ENCODE measurements at regions not wholly inside any gene's neighbourhood (a gene's known extent, or its start where the extent isn't known, plus 50 kb on each side); places are given as distances from the start of the nearest gene placed in this dataset.
"Not testable (repeated sequence)": the region's sequence is repeated elsewhere in the genome, so short reads cannot be mapped to it uniquely, and the experiment has no call there.

DNA sequence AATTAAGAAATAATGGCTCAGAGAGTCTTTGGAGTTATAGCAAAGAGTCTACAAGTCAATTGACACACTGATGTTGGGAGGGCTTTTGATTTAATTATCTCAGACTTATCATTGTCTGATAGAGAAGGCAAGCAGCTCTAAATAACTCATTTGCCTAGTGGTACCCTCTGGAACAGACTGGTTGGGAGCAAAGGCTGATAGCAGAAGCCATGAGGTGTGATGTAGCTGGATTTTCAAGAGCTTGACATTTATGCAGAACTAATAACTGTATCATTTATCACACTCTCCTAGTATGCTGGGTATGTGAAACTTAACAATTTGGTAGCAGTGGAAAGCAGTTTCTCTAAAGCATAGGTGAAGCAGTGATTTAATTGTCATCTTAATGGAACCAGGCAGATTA, 380.6 kb downstream of the TENT5A start:
- Histone ChIP-seq H3K4me1 (ENCODE audit: control insufficient read depth in 3 of 3, insufficient read depth in 2 of 3, low read depth in 1 of 3, low read length in 2 of 3) (no peaks in the 10 kb centered on the region), H3K36me3 (ENCODE audit: control insufficient read depth in 3 of 3, insufficient read depth in 2 of 3, low read depth in 1 of 3, low read length in 3 of 3) (no peaks in the 10 kb centered on the region), H3K27ac (ENCODE audit: low read depth in 1 of 3, low read length in 2 of 3) (no peak overlapping the region), H3K9me3 (ENCODE audit: control insufficient read depth in 2 of 2, insufficient read depth in 1 of 2, low read depth in 1 of 2, low read length in 1 of 2) (no peaks in the 10 kb centered on the region), H3K4me3 (ENCODE audit: low read depth in 1 of 3, low read length in 3 of 3) (no peak overlapping the region), H3K27me3 (ENCODE audit: control insufficient read depth in 3 of 3, insufficient read depth in 3 of 3, low read length in 3 of 3) (no peaks in the 10 kb centered on the region)
- DNase-seq: no peak
- no peak for FAIRE-seq

DNA sequence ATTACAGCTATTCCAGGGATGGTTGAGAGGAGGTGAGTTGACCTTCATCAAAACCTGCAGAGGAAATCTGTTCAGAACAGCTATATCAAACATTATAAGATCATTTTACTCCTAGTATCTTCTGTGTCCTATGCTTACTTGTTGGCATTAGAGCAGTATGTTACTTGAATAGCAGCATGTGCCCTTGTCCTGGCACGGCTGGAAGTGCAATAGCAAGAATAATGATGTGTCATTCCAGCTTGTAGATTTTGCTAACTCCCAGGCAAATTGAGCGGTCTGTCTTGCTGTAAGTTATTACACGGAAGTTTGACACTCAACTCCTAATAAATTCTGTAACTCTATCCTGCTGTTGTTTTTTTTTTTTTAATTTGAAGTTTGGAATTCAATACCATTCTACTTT, 385.5 kb downstream of the TENT5A start:
- no peaks in the 10 kb centered on the region for H3K4me1 ChIP-seq (ENCODE audit: control insufficient read depth in 3 of 3, insufficient read depth in 2 of 3, low read depth in 1 of 3, low read length in 2 of 3)
- no peaks in the 10 kb centered on the region for H3K27me3 ChIP-seq (ENCODE audit: control insufficient read depth in 3 of 3, insufficient read depth in 3 of 3, low read length in 3 of 3)
- DNase-seq (no peak), FAIRE-seq (no peak)
- 50 to 76% (median 67%) methylated on average over 3 of the region's 3 CpGs for WGBS, 3 donors
- H3K27ac ChIP-seq (ENCODE audit: low read depth in 1 of 3, low read length in 2 of 3): no peak overlapping the region
- H3K9me3 ChIP-seq (ENCODE audit: control insufficient read depth in 2 of 2, insufficient read depth in 1 of 2, low read depth in 1 of 2, low read length in 1 of 2): no peaks in the 10 kb centered on the region
- H3K36me3 ChIP-seq (ENCODE audit: control insufficient read depth in 3 of 3, insufficient read depth in 2 of 3, low read depth in 1 of 3, low read length in 3 of 3): no peaks in the 10 kb centered on the region
- H3K4me3 ChIP-seq (ENCODE audit: low read depth in 1 of 3, low read length in 3 of 3): no peak overlapping the region

DNA sequence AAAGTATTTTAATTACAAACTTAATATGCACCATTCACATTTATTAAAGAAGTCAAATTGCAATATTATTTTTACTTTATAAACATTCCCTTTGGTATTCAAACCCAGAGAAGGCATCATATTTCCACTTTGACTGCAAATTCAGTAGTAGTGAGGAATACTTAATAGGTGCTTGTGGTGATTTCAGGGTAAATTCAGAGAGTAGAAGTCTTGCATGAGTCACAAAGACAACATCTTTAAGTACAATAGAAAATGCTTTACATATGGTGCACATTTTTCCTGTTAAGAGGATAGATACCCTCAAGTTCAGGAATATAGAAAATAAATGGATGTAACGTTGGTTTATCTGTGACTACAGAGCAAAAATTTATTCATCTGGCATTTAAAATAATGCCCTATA, 390.2 kb downstream of the TENT5A start:
- Histone ChIP-seq H3K4me1 (ENCODE audit: control insufficient read depth in 3 of 3, insufficient read depth in 2 of 3, low read depth in 1 of 3, low read length in 2 of 3) (no peaks in the 10 kb centered on the region), H3K27me3 (ENCODE audit: control insufficient read depth in 3 of 3, insufficient read depth in 3 of 3, low read length in 3 of 3) (no peaks in the 10 kb centered on the region), H3K4me3 (ENCODE audit: low read depth in 1 of 3, low read length in 3 of 3) (no peak overlapping the region), H3K36me3 (ENCODE audit: control insufficient read depth in 3 of 3, insufficient read depth in 2 of 3, low read depth in 1 of 3, low read length in 3 of 3) (no peaks in the 10 kb centered on the region), H3K9me3 (ENCODE audit: control insufficient read depth in 2 of 2, insufficient read depth in 1 of 2, low read depth in 1 of 2, low read length in 1 of 2) (no peaks in the 10 kb centered on the region), H3K27ac (ENCODE audit: low read depth in 1 of 3, low read length in 2 of 3) (no peak overlapping the region)
- no peak for DNase-seq
- 13 to 82% (median 35%) methylated on average over 1 of the region's 1 CpG for WGBS, 3 donors
- no peak for FAIRE-seq

DNA sequence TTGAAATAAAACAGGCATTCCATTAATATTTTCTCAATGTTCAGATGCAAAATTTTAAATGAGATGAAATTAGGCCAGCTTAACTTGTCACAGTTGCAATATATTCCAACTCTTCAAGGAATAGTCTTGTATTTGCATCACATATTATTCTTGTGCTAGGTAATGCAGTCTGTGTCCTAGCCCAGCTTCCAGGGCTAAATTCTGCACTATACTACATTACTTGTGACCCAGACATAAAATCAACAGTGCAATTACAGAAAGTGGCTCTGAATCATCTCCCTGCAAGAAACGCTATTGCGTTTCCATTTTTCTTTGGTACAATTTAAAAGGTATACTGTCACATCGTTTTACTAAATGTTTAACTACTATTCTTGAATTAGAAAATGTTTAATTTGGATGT, 399.2 kb downstream of the TENT5A start:
- Histone ChIP-seq H3K4me3 (ENCODE audit: low read depth in 1 of 3, low read length in 3 of 3) (no peak overlapping the region), H3K36me3 (ENCODE audit: control insufficient read depth in 3 of 3, insufficient read depth in 2 of 3, low read depth in 1 of 3, low read length in 3 of 3) (no peaks in the 10 kb centered on the region), H3K27ac (ENCODE audit: low read depth in 1 of 3, low read length in 2 of 3) (no peak overlapping the region), H3K4me1 (ENCODE audit: control insufficient read depth in 3 of 3, insufficient read depth in 2 of 3, low read depth in 1 of 3, low read length in 2 of 3) (no peaks in the 10 kb centered on the region), H3K9me3 (ENCODE audit: control insufficient read depth in 2 of 2, insufficient read depth in 1 of 2, low read depth in 1 of 2, low read length in 1 of 2) (no peaks in the 10 kb centered on the region), H3K27me3 (ENCODE audit: control insufficient read depth in 3 of 3, insufficient read depth in 3 of 3, low read length in 3 of 3) (no peaks in the 10 kb centered on the region)
- 85 to 89% (median 89%) methylated on average over 3 of the region's 3 CpGs for WGBS, 3 donors
- DNase-seq (no peak), FAIRE-seq (no peak)

DNA sequence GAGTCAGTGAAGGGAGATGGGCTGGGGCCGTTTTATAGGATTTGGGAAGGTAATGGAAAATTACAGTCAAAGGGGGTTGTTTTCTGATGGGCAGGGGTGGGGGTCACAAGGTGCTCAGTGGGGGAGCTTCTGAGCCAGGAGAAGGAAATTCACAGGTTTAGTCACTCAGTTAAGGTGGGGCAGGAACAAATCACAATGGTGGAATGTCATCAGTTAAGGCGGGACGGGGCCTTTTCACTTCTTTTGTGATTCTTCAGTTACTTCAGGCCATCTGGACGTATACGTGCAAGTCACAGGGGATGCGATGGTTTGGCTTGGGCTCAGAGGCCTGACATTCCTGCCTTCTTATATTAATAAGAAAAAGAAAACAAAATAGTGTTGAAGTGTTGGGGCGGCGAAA, 408.5 kb downstream of the TENT5A start:
- H3K27ac ChIP-seq (ENCODE audit: low read depth in 1 of 3, low read length in 2 of 3); FAIRE-seq; H3K4me1 ChIP-seq (ENCODE audit: control insufficient read depth in 3 of 3, insufficient read depth in 2 of 3, low read depth in 1 of 3, low read length in 2 of 3); DNase-seq; H3K4me3 ChIP-seq (ENCODE audit: low read depth in 1 of 3, low read length in 3 of 3); H3K36me3 ChIP-seq (ENCODE audit: control insufficient read depth in 3 of 3, insufficient read depth in 2 of 3, low read depth in 1 of 3, low read length in 3 of 3); H3K9me3 ChIP-seq (ENCODE audit: control insufficient read depth in 2 of 2, insufficient read depth in 1 of 2, low read depth in 1 of 2, low read length in 1 of 2); H3K27me3 ChIP-seq (ENCODE audit: control insufficient read depth in 3 of 3, insufficient read depth in 3 of 3, low read length in 3 of 3): not testable (repeated sequence)
- WGBS, 3 donors: 83 to 94% (median 84%) methylated on average over 8 of the region's 8 CpGs

DNA sequence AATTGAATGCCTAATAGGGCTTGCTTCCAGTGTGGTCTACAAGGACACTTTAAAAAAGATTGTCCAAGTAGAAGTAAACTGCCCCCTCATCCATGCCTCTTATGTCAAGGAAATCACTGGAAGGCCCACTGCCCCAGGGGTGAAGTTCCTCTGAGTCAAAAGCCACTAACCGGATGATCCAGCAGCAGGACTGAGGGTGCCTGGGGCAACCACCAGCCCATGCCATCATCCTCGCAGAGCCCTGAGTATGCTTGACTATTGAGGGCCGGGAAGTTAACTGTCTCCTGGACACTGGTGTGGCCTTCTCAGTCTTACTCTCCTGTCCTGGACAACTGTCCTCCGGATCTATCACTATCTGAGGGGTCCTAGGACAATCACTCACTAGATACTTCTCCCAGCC, 411.5 kb downstream of the TENT5A start:
- DNase-seq (no peak), FAIRE-seq (no peak)
- no peaks in the 10 kb centered on the region for H3K27me3 ChIP-seq (ENCODE audit: control insufficient read depth in 3 of 3, insufficient read depth in 3 of 3, low read length in 3 of 3)
- H3K9me3 ChIP-seq (ENCODE audit: control insufficient read depth in 2 of 2, insufficient read depth in 1 of 2, low read depth in 1 of 2, low read length in 1 of 2): no peaks in the 10 kb centered on the region
- H3K4me3 ChIP-seq (ENCODE audit: low read depth in 1 of 3, low read length in 3 of 3): no peak overlapping the region
- H3K4me1 ChIP-seq (ENCODE audit: control insufficient read depth in 3 of 3, insufficient read depth in 2 of 3, low read depth in 1 of 3, low read length in 2 of 3): no peaks in the 10 kb centered on the region
- no peak overlapping the region for H3K27ac ChIP-seq (ENCODE audit: low read depth in 1 of 3, low read length in 2 of 3)
- WGBS, 3 donors: 80 to 92% (median 85%) methylated on average over 4 of the region's 4 CpGs
- no peaks in the 10 kb centered on the region for H3K36me3 ChIP-seq (ENCODE audit: control insufficient read depth in 3 of 3, insufficient read depth in 2 of 3, low read depth in 1 of 3, low read length in 3 of 3)

DNA sequence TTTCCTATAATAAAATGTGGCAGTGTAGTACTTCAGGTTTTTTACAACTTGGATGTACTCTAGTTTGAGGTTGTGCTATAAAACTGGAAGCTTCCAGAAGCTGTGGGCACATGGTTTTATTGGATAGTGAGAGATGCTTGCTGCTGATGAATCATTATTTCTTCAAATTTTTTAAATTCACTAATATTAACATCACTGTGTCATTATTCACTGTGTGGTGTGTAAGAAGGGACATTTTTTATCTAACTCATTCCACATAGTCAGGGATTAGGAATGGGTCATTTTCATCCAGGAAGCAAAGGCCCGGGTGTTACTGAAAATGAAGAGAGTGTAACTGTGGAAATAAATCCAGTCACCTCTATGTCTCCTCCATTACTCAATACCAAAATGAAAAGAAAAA, 421.0 kb downstream of the TENT5A start:
- no peaks in the 10 kb centered on the region for H3K9me3 ChIP-seq (ENCODE audit: control insufficient read depth in 2 of 2, insufficient read depth in 1 of 2, low read depth in 1 of 2, low read length in 1 of 2)
- FAIRE-seq: no peak
- WGBS, 3 donors: 71 to 86% (median 81%) methylated on average over 1 of the region's 1 CpG

DNA sequence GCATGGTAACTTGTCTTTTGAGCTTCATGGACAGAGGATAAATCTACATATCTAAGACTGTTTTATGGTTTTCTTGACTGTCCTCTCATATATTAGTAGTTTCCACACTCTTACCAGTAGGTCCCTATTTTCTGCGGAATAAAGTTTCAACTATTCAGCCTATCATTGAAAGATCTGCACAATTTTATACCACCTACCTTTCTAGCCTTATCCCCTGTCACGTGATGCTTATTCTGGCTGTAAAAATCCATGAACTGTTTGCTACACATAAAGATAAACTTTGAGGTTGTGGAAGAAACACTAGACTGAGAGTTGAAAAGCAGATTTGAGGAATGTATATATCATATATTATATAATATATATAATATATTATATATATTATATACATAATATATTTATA, 423.8 kb downstream of the TENT5A start:
- WGBS, 3 donors: 74 to 86% (median 81%) methylated on average over 2 of the region's 2 CpGs
- no peak overlapping the region for H3K4me3 ChIP-seq (ENCODE audit: low read depth in 1 of 3, low read length in 3 of 3)
- H3K27ac ChIP-seq (ENCODE audit: low read depth in 1 of 3, low read length in 2 of 3): no peak overlapping the region
- no peaks in the 10 kb centered on the region for H3K36me3 ChIP-seq (ENCODE audit: control insufficient read depth in 3 of 3, insufficient read depth in 2 of 3, low read depth in 1 of 3, low read length in 3 of 3)
- no peaks in the 10 kb centered on the region for H3K9me3 ChIP-seq (ENCODE audit: control insufficient read depth in 2 of 2, insufficient read depth in 1 of 2, low read depth in 1 of 2, low read length in 1 of 2)
- H3K4me1 ChIP-seq (ENCODE audit: control insufficient read depth in 3 of 3, insufficient read depth in 2 of 3, low read depth in 1 of 3, low read length in 2 of 3): no peaks in the 10 kb centered on the region
- FAIRE-seq (no peak), DNase-seq (no peak)
- no peaks in the 10 kb centered on the region for H3K27me3 ChIP-seq (ENCODE audit: control insufficient read depth in 3 of 3, insufficient read depth in 3 of 3, low read length in 3 of 3)

More for the DNA sequence above, 421.0 kb downstream of the TENT5A start:
- Histone ChIP-seq H3K27ac (ENCODE audit: low read depth in 1 of 3, low read length in 2 of 3) (no peak overlapping the region), H3K36me3 (ENCODE audit: control insufficient read depth in 3 of 3, insufficient read depth in 2 of 3, low read depth in 1 of 3, low read length in 3 of 3) (no peaks in the 10 kb centered on the region), H3K4me3 (ENCODE audit: low read depth in 1 of 3, low read length in 3 of 3) (no peak overlapping the region), H3K4me1 (ENCODE audit: control insufficient read depth in 3 of 3, insufficient read depth in 2 of 3, low read depth in 1 of 3, low read length in 2 of 3) (no peaks in the 10 kb centered on the region), H3K27me3 (ENCODE audit: control insufficient read depth in 3 of 3, insufficient read depth in 3 of 3, low read length in 3 of 3) (no peaks in the 10 kb centered on the region)
- DNase-seq: no peak

DNA sequence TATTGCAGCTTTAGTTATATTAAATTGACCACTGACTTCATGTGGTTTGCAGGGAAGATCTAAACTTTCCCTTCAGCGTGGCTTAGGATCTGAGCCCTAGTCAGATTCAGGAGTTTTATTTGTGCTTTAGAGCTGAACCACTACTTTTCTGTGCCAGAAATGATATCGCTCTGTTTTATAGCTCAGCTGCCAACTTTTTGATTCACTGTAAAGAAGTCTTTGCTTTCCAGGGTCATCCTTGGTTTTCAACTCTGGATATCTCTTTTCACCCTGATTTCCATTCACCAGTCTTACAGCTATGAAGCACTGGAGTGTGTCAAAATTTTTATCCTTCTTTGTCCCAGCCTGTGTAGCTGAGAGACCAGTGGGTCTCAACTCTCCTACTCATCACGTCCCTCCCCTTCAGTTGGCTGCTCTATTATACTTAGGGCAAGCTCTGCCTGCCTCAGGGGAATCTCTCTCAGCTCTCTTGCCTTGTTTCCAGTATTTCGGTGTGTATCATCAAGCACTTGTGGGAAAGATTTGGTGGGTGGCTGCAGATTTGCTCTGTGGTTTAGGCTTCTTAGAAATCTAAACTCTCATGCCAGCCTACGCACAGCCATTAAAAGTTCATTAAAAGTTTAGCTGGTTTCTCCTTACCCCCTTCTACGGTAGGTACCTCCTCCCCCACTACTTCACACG, 425.5 kb downstream of the TENT5A start:
- DNase-seq (no peak), FAIRE-seq (no peak)
- Histone ChIP-seq H3K36me3 (ENCODE audit: control insufficient read depth in 3 of 3, insufficient read depth in 2 of 3, low read depth in 1 of 3, low read length in 3 of 3) (no peaks in the 10 kb centered on the region), H3K27me3 (ENCODE audit: control insufficient read depth in 3 of 3, insufficient read depth in 3 of 3, low read length in 3 of 3) (no peaks in the 10 kb centered on the region), H3K4me3 (ENCODE audit: low read depth in 1 of 3, low read length in 3 of 3) (no peak overlapping the region), H3K27ac (ENCODE audit: low read depth in 1 of 3, low read length in 2 of 3) (no peak overlapping the region), H3K4me1 (ENCODE audit: control insufficient read depth in 3 of 3, insufficient read depth in 2 of 3, low read depth in 1 of 3, low read length in 2 of 3) (no peaks in the 10 kb centered on the region), H3K9me3 (ENCODE audit: control insufficient read depth in 2 of 2, insufficient read depth in 1 of 2, low read depth in 1 of 2, low read length in 1 of 2) (no peaks in the 10 kb centered on the region)
- 59 to 65% (median 61%) methylated on average over 7 of the region's 7 CpGs for WGBS, 3 donors
